GM13976 (cell line): ENCODE measurements at regions not wholly inside any gene's neighbourhood (a gene's known extent, or its start where the extent isn't known, plus 50 kb on each side); places are given as distances from the start of the nearest gene placed in this dataset.

ENCODE experiments used
- DNase-seq: peaks from one replicate; pipeline ENCODE4 v3.0.0; 2012; ENCODE audit warnings: low spot score
- in situ Hi-C: fragments of 300-500 bp; cut with MboI; formaldehyde crosslinking; loops from one replicate; pipeline ENCODE4 v1.12.0; 2022; ENCODE audit warnings: low sequenced_read_pairs, mixed read lengths, inconsistent platforms; ENCODE audit not compliant: unreplicated experiment
- TF ChIP-seq, protein P1 (sequence below): IDR thresholded peaks from 2 replicates; pipeline ENCODE4 v1.5.1; 2012; ENCODE audit warnings: borderline replicate concordance, mild to moderate bottlenecking; ENCODE audit not compliant: insufficient read depth; ENCODE audit errors: extremely low read depth, missing control alignments, control extremely low read depth

DNA sequence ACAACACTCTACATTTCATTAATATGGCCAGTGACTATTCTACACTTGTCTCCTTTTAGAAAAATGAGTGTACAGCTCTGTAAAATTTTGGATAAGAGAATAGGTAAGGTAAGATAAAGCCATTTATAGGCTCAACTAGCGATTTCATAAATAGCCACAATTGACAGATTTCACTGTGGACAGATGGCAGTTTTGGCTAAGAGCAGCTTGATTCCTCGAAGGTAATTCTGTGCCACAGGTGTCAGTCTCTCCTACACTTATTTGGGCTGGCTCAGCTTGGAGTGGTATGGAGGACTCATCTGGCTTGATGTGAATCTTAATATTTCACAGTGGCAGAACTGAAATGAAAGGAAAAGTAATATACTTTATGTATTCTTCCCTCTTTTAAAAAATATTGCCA lies 536.7 kb upstream of the TBL1XR1 start:
- TF ChIP-seq, protein P1, sequence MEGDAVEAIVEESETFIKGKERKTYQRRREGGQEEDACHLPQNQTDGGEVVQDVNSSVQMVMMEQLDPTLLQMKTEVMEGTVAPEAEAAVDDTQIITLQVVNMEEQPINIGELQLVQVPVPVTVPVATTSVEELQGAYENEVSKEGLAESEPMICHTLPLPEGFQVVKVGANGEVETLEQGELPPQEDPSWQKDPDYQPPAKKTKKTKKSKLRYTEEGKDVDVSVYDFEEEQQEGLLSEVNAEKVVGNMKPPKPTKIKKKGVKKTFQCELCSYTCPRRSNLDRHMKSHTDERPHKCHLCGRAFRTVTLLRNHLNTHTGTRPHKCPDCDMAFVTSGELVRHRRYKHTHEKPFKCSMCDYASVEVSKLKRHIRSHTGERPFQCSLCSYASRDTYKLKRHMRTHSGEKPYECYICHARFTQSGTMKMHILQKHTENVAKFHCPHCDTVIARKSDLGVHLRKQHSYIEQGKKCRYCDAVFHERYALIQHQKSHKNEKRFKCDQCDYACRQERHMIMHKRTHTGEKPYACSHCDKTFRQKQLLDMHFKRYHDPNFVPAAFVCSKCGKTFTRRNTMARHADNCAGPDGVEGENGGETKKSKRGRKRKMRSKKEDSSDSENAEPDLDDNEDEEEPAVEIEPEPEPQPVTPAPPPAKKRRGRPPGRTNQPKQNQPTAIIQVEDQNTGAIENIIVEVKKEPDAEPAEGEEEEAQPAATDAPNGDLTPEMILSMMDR: no peak
- in situ Hi-C loops: no loop called here
- no peak for DNase-seq

DNA sequence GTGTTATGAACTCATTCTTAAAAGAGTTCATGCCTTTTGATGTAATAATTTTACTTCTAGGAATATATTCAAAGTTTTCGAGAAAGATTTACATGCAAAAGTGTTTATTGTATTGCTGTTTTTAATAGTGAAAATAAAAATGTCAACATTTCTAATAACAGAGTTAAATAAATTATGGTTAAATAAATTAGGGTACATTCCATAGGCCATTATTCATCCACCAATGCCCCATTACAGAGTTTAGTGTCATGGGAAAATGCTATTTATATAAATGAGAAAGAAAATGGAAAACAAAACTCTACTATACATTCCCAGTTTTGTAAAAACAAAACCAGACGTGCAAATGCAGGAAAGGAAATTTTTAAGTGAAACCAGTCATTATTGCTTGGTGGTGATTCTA lies 538.1 kb upstream of the TBL1XR1 start:
- DNase-seq: no peak
- TF ChIP-seq, protein P1: no peak
- in situ Hi-C loops: no loop called here

GRCh38 chr3:177739461-177739860 lies 542.2 kb upstream of the TBL1XR1 start:
- no peak for DNase-seq
- TF ChIP-seq, protein P1: no peak
- in situ Hi-C loops: no loop called here

GRCh38 chr3:177740254-177740653 lies 543.0 kb upstream of the TBL1XR1 start:
- no peak for DNase-seq
- TF ChIP-seq, protein P1: no peak
- in situ Hi-C loops: no loop called here

GRCh38 chr3:177742273-177742672 lies 545.0 kb upstream of the TBL1XR1 start:
- in situ Hi-C loops: no loop called here

DNA sequence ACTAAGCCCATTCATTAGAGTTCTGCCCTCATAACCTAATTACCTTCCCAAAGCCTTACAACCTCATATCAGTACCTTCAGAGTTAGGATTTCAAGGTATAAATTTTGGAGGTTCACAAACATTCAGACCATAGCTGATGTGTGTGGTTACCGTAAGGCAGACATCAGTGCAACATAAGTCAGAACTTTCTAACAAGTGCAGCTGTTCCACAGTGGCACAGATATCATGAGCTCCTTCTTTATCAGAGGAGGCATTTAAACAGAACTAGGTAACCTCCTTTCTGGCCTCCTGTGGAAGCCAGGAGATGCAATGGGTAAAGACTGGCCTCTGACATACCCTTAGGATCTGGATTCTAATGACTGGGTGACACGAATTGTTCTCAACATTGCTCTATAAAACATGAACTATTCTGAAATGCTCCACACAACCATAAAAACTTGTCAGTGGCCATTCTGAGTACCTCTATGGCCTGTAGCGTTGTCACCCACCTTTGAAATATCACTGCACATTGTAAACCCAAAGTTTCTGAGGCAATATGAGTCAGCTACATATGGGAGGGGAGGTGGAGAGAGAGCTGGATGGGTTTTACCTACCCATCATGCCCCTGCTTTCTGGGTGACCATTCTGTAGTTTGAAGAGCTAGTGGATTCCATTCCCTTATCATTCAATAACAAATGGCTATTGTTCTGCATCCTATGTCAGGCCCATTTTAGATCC lies 546.0 kb upstream of the TBL1XR1 start:
- no peak for DNase-seq
- in situ Hi-C loops: no loop called here
- TF ChIP-seq, protein P1: no peak

More at GRCh38 chr3:177742273-177742672, 545.0 kb upstream of the TBL1XR1 start:
- DNase-seq: no peak
- TF ChIP-seq, protein P1: no peak

- TF ChIP-seq, protein P1: no peak
- in situ Hi-C loops: no loop called here
- DNase-seq: no peak
Observed at GRCh38 chr3:177744873-177745606, 547.8 kb upstream of the TBL1XR1 start.
